ENCODE measurements at regions not wholly inside any gene's neighbourhood (a gene's known extent, or its start where the extent isn't known, plus 50 kb on each side); places are given as distances from the start of the nearest gene placed in this dataset.

- no peaks in the 10 kb centered on the region for H3K36me3 ChIP-seq (ENCODE audit: control insufficient read depth, insufficient read depth, low read length)
- DNase-seq (ENCODE audit: low read depth in 4 of 6, low spot score in 6 of 6) = peak in 1 of 6 donors; percentile 56
- no CpG with 5 or more reads among the region's 4 CpGs for WGBS (ENCODE audit: insufficient coverage)
- no peak overlapping the region for H3K4me3 ChIP-seq (ENCODE audit: low read depth, low read length)
- H3K27me3 ChIP-seq (ENCODE audit: control insufficient read depth, insufficient read depth, low read length) = no peaks in the 10 kb centered on the region
- H3K4me1 ChIP-seq (ENCODE audit: control insufficient read depth, insufficient read depth, low read length) = no peaks in the 10 kb centered on the region
- no peaks in the 10 kb centered on the region for H3K9me3 ChIP-seq (ENCODE audit: control insufficient read depth, insufficient read depth, low read length)
- H3K27ac ChIP-seq (ENCODE audit: low read depth, low read length) = no peak overlapping the region
These were observed 64.0 kb upstream of the CHRM3 start for GRCh38 chr1:239322369-239322768.

- no peak for DNase-seq (ENCODE audit: low read depth in 4 of 6, low spot score in 6 of 6)
- H3K27me3 ChIP-seq (ENCODE audit: control insufficient read depth, insufficient read depth, low read length) = no peaks in the 10 kb centered on the region
- H3K27ac ChIP-seq (ENCODE audit: low read depth, low read length) = no peak overlapping the region
- no peak overlapping the region for H3K4me3 ChIP-seq (ENCODE audit: low read depth, low read length)
- H3K9me3 ChIP-seq (ENCODE audit: control insufficient read depth, insufficient read depth, low read length) = no peaks in the 10 kb centered on the region
- H3K36me3 ChIP-seq (ENCODE audit: control insufficient read depth, insufficient read depth, low read length) = no peaks in the 10 kb centered on the region
- no CpG with 5 or more reads among the region's 1 CpG for WGBS (ENCODE audit: insufficient coverage)
- H3K4me1 ChIP-seq (ENCODE audit: control insufficient read depth, insufficient read depth, low read length) = no peaks in the 10 kb centered on the region
These were observed 64.5 kb upstream of the CHRM3 start for GRCh38 chr1:239321877-239322276.

- no peaks in the 10 kb centered on the region for H3K27me3 ChIP-seq (ENCODE audit: control insufficient read depth, insufficient read depth, low read length)
- no peak for DNase-seq (ENCODE audit: low read depth in 4 of 6, low spot score in 6 of 6)
- no peak overlapping the region for H3K27ac ChIP-seq (ENCODE audit: low read depth, low read length)
- WGBS (ENCODE audit: insufficient coverage) = no CpG with 5 or more reads among the region's 1 CpG
- no peaks in the 10 kb centered on the region for H3K4me1 ChIP-seq (ENCODE audit: control insufficient read depth, insufficient read depth, low read length)
- H3K4me3 ChIP-seq (ENCODE audit: low read depth, low read length) = no peak overlapping the region
- no peaks in the 10 kb centered on the region for H3K36me3 ChIP-seq (ENCODE audit: control insufficient read depth, insufficient read depth, low read length)
- no peaks in the 10 kb centered on the region for H3K9me3 ChIP-seq (ENCODE audit: control insufficient read depth, insufficient read depth, low read length)
These were observed 68.4 kb upstream of the CHRM3 start for GRCh38 chr1:239317948-239318347.

- Histone ChIP-seq H3K27me3 (ENCODE audit: control insufficient read depth, insufficient read depth, low read length) (no peaks in the 10 kb centered on the region), H3K9me3 (ENCODE audit: control insufficient read depth, insufficient read depth, low read length) (no peaks in the 10 kb centered on the region)
- no CpG with 5 or more reads among the region's 3 CpGs for WGBS (ENCODE audit: insufficient coverage)
These were observed 70.6 kb upstream of the CHRM3 start for GRCh38 chr1:239315631-239316217.

GRCh38 chr1:239311331-239311730 is 75.0 kb upstream of the CHRM3 start:
- DNase-seq (ENCODE audit: low read depth in 4 of 6, low spot score in 6 of 6) = no peak
- Histone ChIP-seq H3K27me3 (ENCODE audit: control insufficient read depth, insufficient read depth, low read length) (no peaks in the 10 kb centered on the region), H3K27ac (ENCODE audit: low read depth, low read length) (no peak overlapping the region), H3K9me3 (ENCODE audit: control insufficient read depth, insufficient read depth, low read length) (no peaks in the 10 kb centered on the region), H3K4me1 (ENCODE audit: control insufficient read depth, insufficient read depth, low read length) (no peaks in the 10 kb centered on the region), H3K4me3 (ENCODE audit: low read depth, low read length) (no peak overlapping the region), H3K36me3 (ENCODE audit: control insufficient read depth, insufficient read depth, low read length) (no peaks in the 10 kb centered on the region)
- WGBS (ENCODE audit: insufficient coverage) = 78% methylated on average over 3 of the region's 5 CpGs

More at GRCh38 chr1:239315631-239316217, 70.6 kb upstream of the CHRM3 start:
- no peak overlapping the region for H3K4me3 ChIP-seq (ENCODE audit: low read depth, low read length)
- H3K36me3 ChIP-seq (ENCODE audit: control insufficient read depth, insufficient read depth, low read length) = no peaks in the 10 kb centered on the region
- DNase-seq (ENCODE audit: low read depth in 4 of 6, low spot score in 6 of 6) = no peak
- no peak overlapping the region for H3K27ac ChIP-seq (ENCODE audit: low read depth, low read length)
- H3K4me1 ChIP-seq (ENCODE audit: control insufficient read depth, insufficient read depth, low read length) = no peaks in the 10 kb centered on the region

GRCh38 chr1:239308701-239309333 is 77.6 kb upstream of the CHRM3 start:
- peak in 2 of 6 donors; percentile 16 to 24 for DNase-seq (ENCODE audit: low read depth in 4 of 6, low spot score in 6 of 6)
- Histone ChIP-seq H3K27ac (ENCODE audit: low read depth, low read length) (no peak overlapping the region), H3K36me3 (ENCODE audit: control insufficient read depth, insufficient read depth, low read length) (no peaks in the 10 kb centered on the region), H3K9me3 (ENCODE audit: control insufficient read depth, insufficient read depth, low read length) (no peaks in the 10 kb centered on the region), H3K4me1 (ENCODE audit: control insufficient read depth, insufficient read depth, low read length) (no peaks in the 10 kb centered on the region), H3K27me3 (ENCODE audit: control insufficient read depth, insufficient read depth, low read length) (no peaks in the 10 kb centered on the region), H3K4me3 (ENCODE audit: low read depth, low read length) (no peak overlapping the region)
- 9% methylated on average over 4 of the region's 6 CpGs for WGBS (ENCODE audit: insufficient coverage)

GRCh38 chr1:239307886-239308285 is 78.5 kb upstream of the CHRM3 start:
- no peaks in the 10 kb centered on the region for H3K36me3 ChIP-seq (ENCODE audit: control insufficient read depth, insufficient read depth, low read length)
- H3K9me3 ChIP-seq (ENCODE audit: control insufficient read depth, insufficient read depth, low read length) = no peaks in the 10 kb centered on the region
- no peaks in the 10 kb centered on the region for H3K27me3 ChIP-seq (ENCODE audit: control insufficient read depth, insufficient read depth, low read length)
- WGBS (ENCODE audit: insufficient coverage) = no CpG with 5 or more reads among the region's 2 CpGs
- DNase-seq (ENCODE audit: low read depth in 4 of 6, low spot score in 6 of 6) = no peak
- H3K4me1 ChIP-seq (ENCODE audit: control insufficient read depth, insufficient read depth, low read length) = no peaks in the 10 kb centered on the region
- H3K4me3 ChIP-seq (ENCODE audit: low read depth, low read length) = no peak overlapping the region
- no peak overlapping the region for H3K27ac ChIP-seq (ENCODE audit: low read depth, low read length)

- no peak overlapping the region for H3K27ac ChIP-seq (ENCODE audit: low read depth, low read length)
- H3K4me1 ChIP-seq (ENCODE audit: control insufficient read depth, insufficient read depth, low read length) = no peaks in the 10 kb centered on the region
- WGBS (ENCODE audit: insufficient coverage) = no CpG with 5 or more reads among the region's 5 CpGs
- H3K9me3 ChIP-seq (ENCODE audit: control insufficient read depth, insufficient read depth, low read length) = no peaks in the 10 kb centered on the region
- H3K27me3 ChIP-seq (ENCODE audit: control insufficient read depth, insufficient read depth, low read length) = no peaks in the 10 kb centered on the region
- no peak overlapping the region for H3K4me3 ChIP-seq (ENCODE audit: low read depth, low read length)
- no peaks in the 10 kb centered on the region for H3K36me3 ChIP-seq (ENCODE audit: control insufficient read depth, insufficient read depth, low read length)
- DNase-seq (ENCODE audit: low read depth in 4 of 6, low spot score in 6 of 6) = peak in 1 of 6 donors; percentile 12
These were observed 79.9 kb upstream of the CHRM3 start for GRCh38 chr1:239306426-239306825.

GRCh38 chr1:239303289-239303688 is 83.1 kb upstream of the CHRM3 start:
- H3K36me3 ChIP-seq (ENCODE audit: control insufficient read depth, insufficient read depth, low read length) = no peaks in the 10 kb centered on the region
- DNase-seq (ENCODE audit: low read depth in 4 of 6, low spot score in 6 of 6) = no peak
- no peaks in the 10 kb centered on the region for H3K9me3 ChIP-seq (ENCODE audit: control insufficient read depth, insufficient read depth, low read length)
- no peak overlapping the region for H3K27ac ChIP-seq (ENCODE audit: low read depth, low read length)
- no peak overlapping the region for H3K4me3 ChIP-seq (ENCODE audit: low read depth, low read length)
- no peaks in the 10 kb centered on the region for H3K27me3 ChIP-seq (ENCODE audit: control insufficient read depth, insufficient read depth, low read length)
- H3K4me1 ChIP-seq (ENCODE audit: control insufficient read depth, insufficient read depth, low read length) = no peaks in the 10 kb centered on the region
- WGBS (ENCODE audit: insufficient coverage) = 96% methylated on average over 5 of the region's 9 CpGs

GRCh38 chr1:239302696-239303095 is 83.7 kb upstream of the CHRM3 start:
- 64% methylated on average over 1 of the region's 3 CpGs for WGBS (ENCODE audit: insufficient coverage)
- Histone ChIP-seq H3K27ac (ENCODE audit: low read depth, low read length) (no peak overlapping the region), H3K4me1 (ENCODE audit: control insufficient read depth, insufficient read depth, low read length) (no peaks in the 10 kb centered on the region), H3K9me3 (ENCODE audit: control insufficient read depth, insufficient read depth, low read length) (no peaks in the 10 kb centered on the region), H3K27me3 (ENCODE audit: control insufficient read depth, insufficient read depth, low read length) (no peaks in the 10 kb centered on the region), H3K4me3 (ENCODE audit: low read depth, low read length) (no peak overlapping the region), H3K36me3 (ENCODE audit: control insufficient read depth, insufficient read depth, low read length) (no peaks in the 10 kb centered on the region)
- no peak for DNase-seq (ENCODE audit: low read depth in 4 of 6, low spot score in 6 of 6)
